Right lobe of liver (tissue), 4 donors: ENCODE measurements at regions not wholly inside any gene's neighbourhood (a gene's known extent, or its start where the extent isn't known, plus 50 kb on each side); places are given as distances from the start of the nearest gene placed in this dataset.

Experiments
- POLR2A ChIP-seq: fragments of 450-650 bp; IDR thresholded peaks from one replicate; pipeline ENCODE4 v1.6.1; 2017; ENCODE audit warnings: antibody characterized with exemption, mild to moderate bottlenecking
- TF ChIP-seq, protein P1 (sequence below), 4 donors: fragments of 200-600 bp in 3 of 4; fragments of 450-650 bp in 1 of 4; IDR thresholded peaks; one replicate each; pipeline versions ENCODE4 v1.5.1 to v1.8.0; 2016 to 2022; ENCODE audit warnings: antibody characterized with exemption in 4 of 4, mild to moderate bottlenecking in 2 of 4
- donor health status: DM: no; HTN: no; CAD: no.
- donor health status: DM: no; HTN: no; CAD: no.
- donor health status: DM: no; HTN: yes; CAD: no.

DNA sequence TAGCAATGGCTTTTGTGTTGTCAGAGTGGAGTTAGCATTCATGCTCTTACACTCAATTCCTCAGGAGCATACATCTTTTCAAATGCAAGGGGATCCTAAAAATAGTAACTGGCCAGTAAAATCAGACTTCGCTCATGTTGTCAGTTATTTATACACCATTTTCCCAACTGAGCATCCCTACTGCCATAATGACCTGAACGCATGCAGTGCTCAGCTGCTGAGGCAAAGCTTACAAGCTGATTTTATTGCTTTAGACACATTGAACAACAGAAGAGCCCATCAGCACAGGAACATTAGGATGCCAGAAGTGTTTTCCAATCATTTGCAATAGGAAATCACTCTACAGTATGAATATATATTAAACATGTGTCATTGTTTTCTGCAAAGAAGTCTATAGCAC is 689.7 kb upstream of the BCHE start:
- TF ChIP-seq, protein P1, sequence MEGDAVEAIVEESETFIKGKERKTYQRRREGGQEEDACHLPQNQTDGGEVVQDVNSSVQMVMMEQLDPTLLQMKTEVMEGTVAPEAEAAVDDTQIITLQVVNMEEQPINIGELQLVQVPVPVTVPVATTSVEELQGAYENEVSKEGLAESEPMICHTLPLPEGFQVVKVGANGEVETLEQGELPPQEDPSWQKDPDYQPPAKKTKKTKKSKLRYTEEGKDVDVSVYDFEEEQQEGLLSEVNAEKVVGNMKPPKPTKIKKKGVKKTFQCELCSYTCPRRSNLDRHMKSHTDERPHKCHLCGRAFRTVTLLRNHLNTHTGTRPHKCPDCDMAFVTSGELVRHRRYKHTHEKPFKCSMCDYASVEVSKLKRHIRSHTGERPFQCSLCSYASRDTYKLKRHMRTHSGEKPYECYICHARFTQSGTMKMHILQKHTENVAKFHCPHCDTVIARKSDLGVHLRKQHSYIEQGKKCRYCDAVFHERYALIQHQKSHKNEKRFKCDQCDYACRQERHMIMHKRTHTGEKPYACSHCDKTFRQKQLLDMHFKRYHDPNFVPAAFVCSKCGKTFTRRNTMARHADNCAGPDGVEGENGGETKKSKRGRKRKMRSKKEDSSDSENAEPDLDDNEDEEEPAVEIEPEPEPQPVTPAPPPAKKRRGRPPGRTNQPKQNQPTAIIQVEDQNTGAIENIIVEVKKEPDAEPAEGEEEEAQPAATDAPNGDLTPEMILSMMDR (IDR thresholded peaks at IDR 0.05), result no peak
- TF ChIP-seq POLR2A, result no peak
